HEK293 (cell line): ENCODE measurements at regions not wholly inside any gene's neighbourhood (a gene's known extent, or its start where the extent isn't known, plus 50 kb on each side); places are given as distances from the start of the nearest gene placed in this dataset.

Experiments
- REPIN1 ChIP-seq: fragments of 450-650 bp; formaldehyde crosslinking; IDR thresholded peaks from 2 replicates; pipeline ENCODE4 v1.5.1; 2017; ENCODE audit warnings: missing biosample characterization, missing genetic modification characterization, low read depth
- TCF7L2 ChIP-seq: IDR thresholded peaks from 2 replicates; pipeline ENCODE4 v1.6.1; 2011; ENCODE audit warnings: low read depth, mild to moderate bottlenecking, inconsistent platforms, low read length, moderate library complexity, borderline replicate concordance
- ZBTB11 ChIP-seq: fragments of 450-650 bp; formaldehyde crosslinking; conservative IDR thresholded peaks from 2 replicates; pipeline ENCODE4 v1.5.1; 2016; ENCODE audit warnings: low read depth, missing biosample characterization, missing genetic modification characterization
- ZNF16 ChIP-seq: fragments of 450-650 bp; formaldehyde crosslinking; IDR thresholded peaks from 2 replicates; pipeline ENCODE4 v1.5.1; 2016; ENCODE audit warnings: low read depth, missing biosample characterization, missing genetic modification characterization
- ZNF2 ChIP-seq: fragments of 450-650 bp; formaldehyde crosslinking; IDR thresholded peaks from 2 replicates; pipeline ENCODE4 v1.5.1; 2016; ENCODE audit warnings: missing biosample characterization, missing genetic modification characterization
- ZNF221 ChIP-seq: fragments of 450-650 bp; formaldehyde crosslinking; IDR thresholded peaks from 2 replicates; pipeline ENCODE4 v1.5.1; 2017; ENCODE audit warnings: missing biosample characterization, missing genetic modification characterization, borderline replicate concordance
- ZNF354C ChIP-seq: fragments of 450-650 bp; formaldehyde crosslinking; IDR thresholded peaks from 2 replicates; pipeline ENCODE4 v1.5.1; 2016; ENCODE audit warnings: missing biosample characterization, missing genetic modification characterization, low read depth, borderline replicate concordance
- ZNF704 ChIP-seq: fragments of 450-650 bp; formaldehyde crosslinking; IDR thresholded peaks from 2 replicates; pipeline ENCODE4 v1.5.1; 2016; ENCODE audit warnings: missing biosample characterization, missing genetic modification characterization
- ZSCAN23 ChIP-seq: fragments of 450-650 bp; formaldehyde crosslinking; IDR thresholded peaks from 2 replicates; pipeline ENCODE4 v1.5.1; 2016; ENCODE audit warnings: missing biosample characterization, missing genetic modification characterization
- TF ChIP-seq, protein P1 (sequence below): fragments of 450-650 bp; formaldehyde crosslinking; IDR thresholded peaks from 2 replicates; pipeline ENCODE4 v1.5.1; 2016; ENCODE audit warnings: missing biosample characterization, missing genetic modification characterization
- TF ChIP-seq, protein P2 (sequence below): fragments of 450-650 bp; formaldehyde crosslinking; IDR thresholded peaks from 2 replicates; pipeline ENCODE4 v1.5.1; 2016; ENCODE audit warnings: missing biosample characterization, missing genetic modification characterization
- TF ChIP-seq, protein P3 (sequence below): fragments of 450-650 bp; formaldehyde crosslinking; IDR thresholded peaks from 2 replicates; pipeline ENCODE4 v1.5.1; 2016; ENCODE audit warnings: missing biosample characterization, missing genetic modification characterization

GRCh38 chr7:142445019-142445686 is 187.3 kb upstream of the PRSS58 start:
- no peak for TF ChIP-seq REPIN1 (tag by site-specific recombination)
- TF ChIP-seq TCF7L2 = no peak
- TF ChIP-seq ZNF2 (tag by site-specific recombination) = no peak
- no peak for TF ChIP-seq ZNF704 (tag by site-specific recombination)
- TF ChIP-seq ZNF354C (tag by site-specific recombination) = no peak
- TF ChIP-seq, protein P1, sequence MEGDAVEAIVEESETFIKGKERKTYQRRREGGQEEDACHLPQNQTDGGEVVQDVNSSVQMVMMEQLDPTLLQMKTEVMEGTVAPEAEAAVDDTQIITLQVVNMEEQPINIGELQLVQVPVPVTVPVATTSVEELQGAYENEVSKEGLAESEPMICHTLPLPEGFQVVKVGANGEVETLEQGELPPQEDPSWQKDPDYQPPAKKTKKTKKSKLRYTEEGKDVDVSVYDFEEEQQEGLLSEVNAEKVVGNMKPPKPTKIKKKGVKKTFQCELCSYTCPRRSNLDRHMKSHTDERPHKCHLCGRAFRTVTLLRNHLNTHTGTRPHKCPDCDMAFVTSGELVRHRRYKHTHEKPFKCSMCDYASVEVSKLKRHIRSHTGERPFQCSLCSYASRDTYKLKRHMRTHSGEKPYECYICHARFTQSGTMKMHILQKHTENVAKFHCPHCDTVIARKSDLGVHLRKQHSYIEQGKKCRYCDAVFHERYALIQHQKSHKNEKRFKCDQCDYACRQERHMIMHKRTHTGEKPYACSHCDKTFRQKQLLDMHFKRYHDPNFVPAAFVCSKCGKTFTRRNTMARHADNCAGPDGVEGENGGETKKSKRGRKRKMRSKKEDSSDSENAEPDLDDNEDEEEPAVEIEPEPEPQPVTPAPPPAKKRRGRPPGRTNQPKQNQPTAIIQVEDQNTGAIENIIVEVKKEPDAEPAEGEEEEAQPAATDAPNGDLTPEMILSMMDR (tag by site-specific recombination) = no peak
- no peak for TF ChIP-seq ZNF221
- TF ChIP-seq, protein P2, sequence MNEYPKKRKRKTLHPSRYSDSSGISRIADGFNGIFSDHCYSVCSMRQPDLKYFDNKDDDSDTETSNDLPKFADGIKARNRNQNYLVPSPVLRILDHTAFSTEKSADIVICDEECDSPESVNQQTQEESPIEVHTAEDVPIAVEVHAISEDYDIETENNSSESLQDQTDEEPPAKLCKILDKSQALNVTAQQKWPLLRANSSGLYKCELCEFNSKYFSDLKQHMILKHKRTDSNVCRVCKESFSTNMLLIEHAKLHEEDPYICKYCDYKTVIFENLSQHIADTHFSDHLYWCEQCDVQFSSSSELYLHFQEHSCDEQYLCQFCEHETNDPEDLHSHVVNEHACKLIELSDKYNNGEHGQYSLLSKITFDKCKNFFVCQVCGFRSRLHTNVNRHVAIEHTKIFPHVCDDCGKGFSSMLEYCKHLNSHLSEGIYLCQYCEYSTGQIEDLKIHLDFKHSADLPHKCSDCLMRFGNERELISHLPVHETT (tag by site-specific recombination) = no peak
- no peak for TF ChIP-seq ZSCAN23 (tag by site-specific recombination)
- TF ChIP-seq, protein P3, sequence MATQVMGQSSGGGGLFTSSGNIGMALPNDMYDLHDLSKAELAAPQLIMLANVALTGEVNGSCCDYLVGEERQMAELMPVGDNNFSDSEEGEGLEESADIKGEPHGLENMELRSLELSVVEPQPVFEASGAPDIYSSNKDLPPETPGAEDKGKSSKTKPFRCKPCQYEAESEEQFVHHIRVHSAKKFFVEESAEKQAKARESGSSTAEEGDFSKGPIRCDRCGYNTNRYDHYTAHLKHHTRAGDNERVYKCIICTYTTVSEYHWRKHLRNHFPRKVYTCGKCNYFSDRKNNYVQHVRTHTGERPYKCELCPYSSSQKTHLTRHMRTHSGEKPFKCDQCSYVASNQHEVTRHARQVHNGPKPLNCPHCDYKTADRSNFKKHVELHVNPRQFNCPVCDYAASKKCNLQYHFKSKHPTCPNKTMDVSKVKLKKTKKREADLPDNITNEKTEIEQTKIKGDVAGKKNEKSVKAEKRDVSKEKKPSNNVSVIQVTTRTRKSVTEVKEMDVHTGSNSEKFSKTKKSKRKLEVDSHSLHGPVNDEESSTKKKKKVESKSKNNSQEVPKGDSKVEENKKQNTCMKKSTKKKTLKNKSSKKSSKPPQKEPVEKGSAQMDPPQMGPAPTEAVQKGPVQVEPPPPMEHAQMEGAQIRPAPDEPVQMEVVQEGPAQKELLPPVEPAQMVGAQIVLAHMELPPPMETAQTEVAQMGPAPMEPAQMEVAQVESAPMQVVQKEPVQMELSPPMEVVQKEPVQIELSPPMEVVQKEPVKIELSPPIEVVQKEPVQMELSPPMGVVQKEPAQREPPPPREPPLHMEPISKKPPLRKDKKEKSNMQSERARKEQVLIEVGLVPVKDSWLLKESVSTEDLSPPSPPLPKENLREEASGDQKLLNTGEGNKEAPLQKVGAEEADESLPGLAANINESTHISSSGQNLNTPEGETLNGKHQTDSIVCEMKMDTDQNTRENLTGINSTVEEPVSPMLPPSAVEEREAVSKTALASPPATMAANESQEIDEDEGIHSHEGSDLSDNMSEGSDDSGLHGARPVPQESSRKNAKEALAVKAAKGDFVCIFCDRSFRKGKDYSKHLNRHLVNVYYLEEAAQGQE = no peak
- no peak for TF ChIP-seq ZBTB11
- TF ChIP-seq ZNF16 (tag by site-specific recombination) = no peak
